HEK293 (cell line): ENCODE measurements at regions not wholly inside any gene's neighbourhood (a gene's known extent, or its start where the extent isn't known, plus 50 kb on each side); places are given as distances from the start of the nearest gene placed in this dataset.

ENCODE experiments used
- ATF2 ChIP-seq: fragments of 450-650 bp; formaldehyde crosslinking; IDR thresholded peaks from 2 replicates; pipeline ENCODE4 v1.5.1; 2016; ENCODE audit warnings: missing biosample characterization, missing genetic modification characterization, low read depth
- CTCF ChIP-seq: fragments of 450-650 bp; formaldehyde crosslinking; IDR thresholded peaks from 2 replicates; pipeline ENCODE4 v1.5.1; 2016; ENCODE audit warnings: missing biosample characterization, missing genetic modification characterization
- KLF16 ChIP-seq: fragments of 450-650 bp; formaldehyde crosslinking; IDR thresholded peaks from 2 replicates; pipeline ENCODE4 v1.5.1; 2017; ENCODE audit warnings: missing biosample characterization, missing genetic modification characterization
- PBX3 ChIP-seq: sonication (generic); formaldehyde crosslinking; IDR thresholded peaks from 2 replicates; pipeline ENCODE4 v1.8.1; 2022; ENCODE audit warnings: mild to moderate bottlenecking, moderate library complexity, missing genetic modification reagents
- TRIM28 ChIP-seq: IDR thresholded peaks from 2 replicates; pipeline ENCODE4 v1.6.1; 2011; ENCODE audit warnings: low read length, control low read depth, borderline replicate concordance
- ZBTB21 ChIP-seq: fragments of 450-650 bp; formaldehyde crosslinking; IDR thresholded peaks from 2 replicates; pipeline ENCODE4 v1.5.1; 2017; ENCODE audit warnings: missing biosample characterization, missing genetic modification characterization
- ZNF138 ChIP-seq: fragments of 450-650 bp; formaldehyde crosslinking; IDR thresholded peaks from 2 replicates; pipeline ENCODE4 v1.5.1; 2016; ENCODE audit warnings: missing biosample characterization, missing genetic modification characterization, borderline replicate concordance
- ZNF23 ChIP-seq: fragments of 450-650 bp; formaldehyde crosslinking; IDR thresholded peaks from 2 replicates; pipeline ENCODE4 v1.5.1; 2016; ENCODE audit warnings: missing biosample characterization, missing genetic modification characterization, borderline replicate concordance
- ZNF518A ChIP-seq: fragments of 450-650 bp; formaldehyde crosslinking; conservative IDR thresholded peaks from 2 replicates; pipeline ENCODE4 v1.5.1; 2016; ENCODE audit warnings: low read depth, missing biosample characterization, missing genetic modification characterization
- ZNF624 ChIP-seq: fragments of 450-650 bp; formaldehyde crosslinking; IDR thresholded peaks from 2 replicates; pipeline ENCODE4 v1.5.1; 2017; ENCODE audit warnings: missing biosample characterization, missing genetic modification characterization
- ZSCAN5A ChIP-seq: fragments of 450-650 bp; formaldehyde crosslinking; IDR thresholded peaks from 2 replicates; pipeline ENCODE4 v1.5.1; 2016; ENCODE audit warnings: missing biosample characterization, missing genetic modification characterization
- ZXDB ChIP-seq: fragments of 450-650 bp; formaldehyde crosslinking; IDR thresholded peaks from 2 replicates; pipeline ENCODE4 v1.5.1; 2016; ENCODE audit warnings: missing biosample characterization, missing genetic modification characterization

- TF ChIP-seq CTCF (no peak), ZNF23 (no peak), PBX3 (CRISPR knock-in tag) (no peak), ZBTB21 (tag by site-specific recombination) (no peak), ZXDB (no peak), ATF2 (tag by site-specific recombination) (no peak), ZNF518A (no peak), KLF16 (no peak), TRIM28 (no peak), ZNF624 (no peak), ZSCAN5A (no peak), ZNF138 (tag by site-specific recombination) (no peak)
These were observed 274.9 kb upstream of the DIO3 start for GRCh38 chr14:101286271-101287018.
